Naive B cell (primary cell): ENCODE measurements at regions not wholly inside any gene's neighbourhood (a gene's known extent, or its start where the extent isn't known, plus 50 kb on each side); places are given as distances from the start of the nearest gene placed in this dataset.
"Not testable (repeated sequence)": the region's sequence is repeated elsewhere in the genome, so short reads cannot be mapped to it uniquely, and the experiment has no call there.

Experiments
- ATAC-seq, 2 donors: fragments of 150-1000 bp; cut with Tn5 transposase; 2 replicates each; pipeline ENCODE4 v1.10.0; 2021; ENCODE audit warnings: low read depth in 2 of 2, mild to moderate bottlenecking in 2 of 2, moderate library complexity in 2 of 2
- DNase-seq: peaks from one replicate; pipeline ENCODE4 v3.0.0; 2022
- H3K27ac Mint-ChIP-seq, 6 donors: one replicate each; pipeline ENCODE4 v1.8.0; 2020 to 2022; ENCODE audit warnings: mild to moderate bottlenecking in 6 of 6, mixed read lengths in 6 of 6, moderate library complexity in 5 of 6, inconsistent platforms in 2 of 6
- H3K27me3 Mint-ChIP-seq, 3 donors: one replicate each; pipeline ENCODE4 v1.8.0; 2021 to 2022; ENCODE audit warnings: mixed read lengths in 3 of 3, mild to moderate bottlenecking in 1 of 3
- H3K36me3 Mint-ChIP-seq, 2 donors: one replicate each; pipeline ENCODE4 v1.8.0; 2020 to 2022; ENCODE audit warnings: mixed read lengths in 2 of 2, inconsistent platforms in 1 of 2, mild to moderate bottlenecking in 1 of 2
- H3K4me1 Mint-ChIP-seq, 3 donors: one replicate each; pipeline ENCODE4 v1.8.0; 2020 to 2022; ENCODE audit warnings: mixed read lengths in 3 of 3, inconsistent platforms in 1 of 3, mild to moderate bottlenecking in 1 of 3, moderate library complexity in 1 of 3
- H3K4me3 Mint-ChIP-seq, 8 donors: one replicate each; pipeline ENCODE4 v1.8.0; 2020 to 2022; ENCODE audit warnings: mild to moderate bottlenecking in 8 of 8, mixed read lengths in 8 of 8, moderate library complexity in 8 of 8, inconsistent platforms in 2 of 8
- H3K9me3 Mint-ChIP-seq, 7 donors: one replicate each; pipeline ENCODE4 v1.8.0; 2020 to 2022; ENCODE audit warnings: mixed read lengths in 7 of 7, mild to moderate bottlenecking in 5 of 7, inconsistent platforms in 2 of 7, moderate library complexity in 1 of 7

DNA sequence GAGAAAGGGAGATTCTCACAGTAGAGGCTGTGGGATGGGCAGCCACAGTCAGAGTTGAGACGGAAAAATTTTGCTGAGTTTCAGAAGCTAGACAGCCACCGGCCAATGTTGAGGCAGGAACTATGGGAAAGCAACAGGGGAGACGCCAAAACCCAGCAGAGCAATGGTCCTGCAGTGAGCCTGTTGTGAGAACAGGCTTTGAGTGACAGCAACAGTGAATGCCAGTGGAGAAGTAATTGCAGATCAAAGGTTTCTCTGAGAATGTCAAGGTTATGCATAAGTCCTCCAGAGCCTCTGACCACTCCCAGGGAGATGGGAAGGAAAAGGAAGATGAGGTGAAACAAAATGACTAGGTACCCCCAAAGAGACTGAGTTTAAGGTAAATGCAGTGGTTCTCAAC, 54.2 kb upstream of the DAAM1 start:
- peaks cover 0 to 25% (median 19%) of the 10 kb centered on the region in 3 donors for H3K27me3 Mint-ChIP-seq
- H3K4me3 Mint-ChIP-seq = no peak overlapping the region
- DNase-seq (no peak), ATAC-seq (no peak)
- no peaks in the 10 kb centered on the region for H3K9me3 Mint-ChIP-seq
- H3K4me1 Mint-ChIP-seq = no peaks in the 10 kb centered on the region
- H3K36me3 Mint-ChIP-seq = no peaks in the 10 kb centered on the region
- H3K27ac Mint-ChIP-seq = peak overlapping the region in 1 of 6 donors; percentile 21

DNA sequence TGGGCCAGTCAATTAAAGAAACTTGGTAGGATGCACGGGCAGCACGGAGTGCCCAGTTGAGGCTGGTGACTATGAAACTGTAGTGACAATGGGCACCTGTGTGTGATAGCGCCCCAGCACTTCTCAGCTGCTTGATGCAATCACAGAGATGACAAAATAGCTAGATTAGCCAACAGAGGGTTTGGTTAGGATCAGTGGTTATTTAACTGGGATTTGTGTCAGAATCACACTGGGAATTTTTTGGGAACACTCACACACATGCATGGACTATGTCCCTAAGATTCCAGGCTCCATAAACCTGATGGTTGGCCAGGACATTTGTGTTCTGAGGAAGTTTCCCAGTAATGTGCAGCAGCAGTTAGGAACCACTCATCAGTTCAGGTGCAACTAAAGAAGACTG, 51.2 kb upstream of the DAAM1 start:
- peak overlapping the region in 1 of 6 donors; percentile 33 for H3K27ac Mint-ChIP-seq
- no peak for ATAC-seq
- no peaks in the 10 kb centered on the region for H3K4me1 Mint-ChIP-seq

DNA sequence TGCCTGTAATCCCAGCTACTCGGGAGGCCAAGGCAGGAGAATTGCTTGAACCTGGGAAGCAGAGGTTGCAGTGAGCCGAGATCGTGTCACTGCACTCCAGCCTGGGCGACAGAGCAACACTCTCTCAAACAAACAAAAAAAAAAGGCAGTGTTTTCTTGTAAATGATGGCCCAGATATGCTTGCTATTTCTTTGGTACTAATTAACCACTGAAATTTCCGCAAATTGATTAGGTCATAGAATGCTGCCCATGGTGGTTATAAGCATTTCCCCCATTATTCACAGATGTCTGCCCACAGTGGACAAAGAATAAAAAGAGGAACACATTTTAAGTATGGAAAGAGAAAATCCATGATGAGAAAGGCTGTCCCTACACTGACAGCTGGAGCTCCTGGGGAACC, 49.9 kb upstream of the DAAM1 start:
- H3K27ac Mint-ChIP-seq, H3K9me3 Mint-ChIP-seq, DNase-seq, H3K4me1 Mint-ChIP-seq, ATAC-seq, H3K4me3 Mint-ChIP-seq, H3K36me3 Mint-ChIP-seq: not testable (repeated sequence)
- peaks cover 0 to 16% (median 14%) of the 10 kb centered on the region in 3 donors for H3K27me3 Mint-ChIP-seq

More for the DNA sequence above, 51.2 kb upstream of the DAAM1 start:
- no peaks in the 10 kb centered on the region for H3K9me3 Mint-ChIP-seq
- H3K4me3 Mint-ChIP-seq = no peak overlapping the region
- H3K27me3 Mint-ChIP-seq = peaks cover 0 to 23% (median 19%) of the 10 kb centered on the region in 3 donors
- DNase-seq = no peak
- no peaks in the 10 kb centered on the region for H3K36me3 Mint-ChIP-seq
